ENCODE measurements at regions not wholly inside any gene's neighbourhood (a gene's known extent, or its start where the extent isn't known, plus 50 kb on each side); places are given as distances from the start of the nearest gene placed in this dataset.

- Histone ChIP-seq H3K36me3 (ENCODE audit: control insufficient read depth in 2 of 2, extremely low read depth in 1 of 2, insufficient read depth in 2 of 2, low read length in 2 of 2) (no peaks in the 10 kb centered on the region), H3K9ac (replicated peaks; ENCODE audit: extremely low read depth, insufficient read depth, low read length) (no peak overlapping the region), H3K9me3 (replicated peaks; ENCODE audit: control insufficient read depth, insufficient read depth, low read length) (no peaks in the 10 kb centered on the region), H3K27ac (ENCODE audit: insufficient read depth, low read depth, low read length) (no peak overlapping the region), H3K4me3 (replicated peaks in 1 of 3; ENCODE audit: insufficient read depth in 1 of 3, low read depth in 1 of 3, low read length in 3 of 3) (no peak overlapping the region), H3K9me1 (replicated peaks; ENCODE audit: control insufficient read depth, extremely low read depth, insufficient read depth, low read length) (no peaks in the 10 kb centered on the region), H3K79me2 (ENCODE audit: control insufficient read depth, insufficient read depth, low read length) (no peaks in the 10 kb centered on the region), H3K27me3 (ENCODE audit: control insufficient read depth in 2 of 2, insufficient read depth in 2 of 2, low read length in 2 of 2) (no peaks in the 10 kb centered on the region), H3K4me2 (ENCODE audit: insufficient read depth, low read length) (no peak overlapping the region), H2AFZ (ENCODE audit: low read depth, low read length) (no peak overlapping the region), H3K4me1 (ENCODE audit: control insufficient read depth, extremely low read depth, insufficient read depth, low read length) (no peaks in the 10 kb centered on the region), H4K20me1 (replicated peaks; ENCODE audit: control insufficient read depth, extremely low read depth, insufficient read depth, low read length) (no peaks in the 10 kb centered on the region)
- ChIA-PET CTCF (interaction anchor here (0.6 kb wide), 1 partner anchor 21 kb away, joined by 3 read pairs; no protein-coding TSS in a partner anchor), POLR2A (no interaction called here)
- no peak for TF ChIP-seq JUN (IDR thresholded peaks at IDR 0.05; ENCODE audit: borderline replicate concordance, insufficient read depth, insufficient read length, low read depth)
- TF ChIP-seq POLR2AphosphoS5 (IDR thresholded peaks at IDR 0.05; ENCODE audit: insufficient read depth, low read depth, low read length), result no peak
- TF ChIP-seq MAX (IDR thresholded peaks at IDR 0.05; ENCODE audit: insufficient read depth, insufficient read length), result no peak
- TF ChIP-seq FOS (IDR thresholded peaks at IDR 0.05; ENCODE audit: borderline replicate concordance, insufficient read depth, low read length), result no peak
- TF ChIP-seq EZH2 (IDR thresholded peaks at IDR 0.05; ENCODE audit: borderline replicate concordance, low read depth, low read length, severe bottlenecking), result no peak
- no peak for TF ChIP-seq GATA2 (IDR thresholded peaks at IDR 0.05; ENCODE audit: insufficient read depth, insufficient read length, low read depth, low read length)
- TF ChIP-seq MYC (IDR thresholded peaks at IDR 0.05; ENCODE audit: low read depth, low read length), result no peak
- no peak for TF ChIP-seq CTCF (IDR thresholded peaks at IDR 0.05; ENCODE audit: extremely low read depth in 1 of 2, insufficient read depth in 1 of 2, low read depth in 1 of 2, low read length in 2 of 2)
- no peak for TF ChIP-seq POLR2A (IDR thresholded peaks at IDR 0.05; ENCODE audit: low read depth, low read length)
- no peak for FAIRE-seq
- intact Hi-C loops (cut with micrococcal nuclease), result no loop called here
- no peak for DNase-seq (ENCODE audit: low read depth, low spot score)
- no TSS peak for BruUV-seq (replicated peaks)
- dilution Hi-C loops (cut with MboI; ENCODE audit: extremely low pct_ligation_motif_present, low sequenced_read_pairs), result no loop called here
Measured at GRCh38 chr21:27154451-27155129, 187.7 kb upstream of the ADAMTS5 start.
